Upper lobe of right lung (tissue), 1 donor: ENCODE measurements at regions not wholly inside any gene's neighbourhood (a gene's known extent, or its start where the extent isn't known, plus 50 kb on each side); places are given as distances from the start of the nearest gene placed in this dataset.
"Not testable (repeated sequence)": the region's sequence is repeated elsewhere in the genome, so short reads cannot be mapped to it uniquely, and the experiment has no call there.

Experiments
- ATAC-seq: fragments of 200-7000 bp; cut with Tn5 transposase; one replicate; pipeline ENCODE4 v1.9.1; 2020; ENCODE audit warnings: mild to moderate bottlenecking, moderate library complexity
- DNase-seq: peaks from one replicate; pipeline ENCODE4 v3.0.0-alpha.2; 2020
- H3K27ac ChIP-seq: fragments of 200-600 bp; one replicate; pipeline ENCODE4 v1.8.0; 2022
- H3K27me3 ChIP-seq: fragments of 200-600 bp; one replicate; pipeline ENCODE4 v1.8.0; 2022; ENCODE audit warnings: mild to moderate bottlenecking
- H3K36me3 ChIP-seq: fragments of 200-600 bp; one replicate; pipeline ENCODE4 v1.8.0; 2022
- H3K4me1 ChIP-seq: fragments of 200-600 bp; one replicate; pipeline ENCODE4 v1.8.0; 2022
- H3K4me3 ChIP-seq: fragments of 200-600 bp; one replicate; pipeline ENCODE4 v1.8.0; 2022; ENCODE audit warnings: mild to moderate bottlenecking
- H3K9me3 ChIP-seq: fragments of 200-600 bp; one replicate; pipeline ENCODE4 v1.8.0; 2022
- intact Hi-C: fragments of 100-400 bp; cut with DNase I; formaldehyde crosslinking; loops from one replicate; pipeline ENCODE4 v1.11.0; 2022
- TF ChIP-seq, protein P1 (sequence below): fragments of 200-600 bp; IDR thresholded peaks from one replicate; pipeline ENCODE4 v1.8.0; 2022; ENCODE audit warnings: antibody characterized with exemption
- donor health status: DM: no; HTN: yes; CAD: no; lungs with severe emphysema.

- H3K27ac ChIP-seq, result no peak overlapping the region
Observed at GRCh38 chr4:187084701-187085100, 361.0 kb upstream of the FAT1 start.

DNA sequence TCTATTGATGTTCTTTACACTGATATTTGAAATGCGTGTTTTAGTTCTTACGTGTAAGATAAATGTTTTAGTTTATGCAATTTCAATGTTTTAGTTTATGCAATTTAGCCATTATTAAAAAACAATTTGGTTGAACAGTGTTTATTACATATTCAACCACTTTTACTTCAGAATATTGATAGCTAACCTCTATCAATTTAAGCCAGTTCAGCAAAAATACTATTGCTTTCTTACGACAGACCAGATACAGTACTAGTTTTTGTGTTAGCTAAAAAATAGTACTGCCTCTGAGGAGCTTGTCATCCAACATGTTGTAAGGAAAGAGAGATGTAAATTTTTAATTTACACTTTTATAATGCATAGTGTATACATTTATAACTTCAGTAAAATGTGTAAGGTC, 361.7 kb upstream of the FAT1 start:
- no peak for ATAC-seq

More at GRCh38 chr4:187084701-187085100, 361.0 kb upstream of the FAT1 start:
- Histone ChIP-seq H3K4me3 (no peak overlapping the region), H3K36me3 (no peaks in the 10 kb centered on the region), H3K27me3 (no peaks in the 10 kb centered on the region), H3K9me3 (no peaks in the 10 kb centered on the region), H3K4me1 (no peaks in the 10 kb centered on the region)
- no peak for DNase-seq
- ATAC-seq, result no peak
- intact Hi-C loops, result no loop called here
- TF ChIP-seq, protein P1, sequence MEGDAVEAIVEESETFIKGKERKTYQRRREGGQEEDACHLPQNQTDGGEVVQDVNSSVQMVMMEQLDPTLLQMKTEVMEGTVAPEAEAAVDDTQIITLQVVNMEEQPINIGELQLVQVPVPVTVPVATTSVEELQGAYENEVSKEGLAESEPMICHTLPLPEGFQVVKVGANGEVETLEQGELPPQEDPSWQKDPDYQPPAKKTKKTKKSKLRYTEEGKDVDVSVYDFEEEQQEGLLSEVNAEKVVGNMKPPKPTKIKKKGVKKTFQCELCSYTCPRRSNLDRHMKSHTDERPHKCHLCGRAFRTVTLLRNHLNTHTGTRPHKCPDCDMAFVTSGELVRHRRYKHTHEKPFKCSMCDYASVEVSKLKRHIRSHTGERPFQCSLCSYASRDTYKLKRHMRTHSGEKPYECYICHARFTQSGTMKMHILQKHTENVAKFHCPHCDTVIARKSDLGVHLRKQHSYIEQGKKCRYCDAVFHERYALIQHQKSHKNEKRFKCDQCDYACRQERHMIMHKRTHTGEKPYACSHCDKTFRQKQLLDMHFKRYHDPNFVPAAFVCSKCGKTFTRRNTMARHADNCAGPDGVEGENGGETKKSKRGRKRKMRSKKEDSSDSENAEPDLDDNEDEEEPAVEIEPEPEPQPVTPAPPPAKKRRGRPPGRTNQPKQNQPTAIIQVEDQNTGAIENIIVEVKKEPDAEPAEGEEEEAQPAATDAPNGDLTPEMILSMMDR, result no peak

GRCh38 chr4:187086151-187086550, 362.5 kb upstream of the FAT1 start:
- Histone ChIP-seq H3K27ac (no peak overlapping the region), H3K4me1 (no peaks in the 10 kb centered on the region), H3K9me3 (no peaks in the 10 kb centered on the region), H3K36me3 (no peaks in the 10 kb centered on the region), H3K4me3 (no peak overlapping the region), H3K27me3 (no peaks in the 10 kb centered on the region)
- ATAC-seq (no peak), DNase-seq (no peak)
- intact Hi-C loops, result no loop called here
- TF ChIP-seq, protein P1, result no peak

More for the DNA sequence above, 361.7 kb upstream of the FAT1 start:
- Histone ChIP-seq H3K27ac (no peak overlapping the region), H3K4me1 (no peaks in the 10 kb centered on the region), H3K4me3 (no peak overlapping the region), H3K27me3 (no peaks in the 10 kb centered on the region), H3K36me3 (no peaks in the 10 kb centered on the region), H3K9me3 (no peaks in the 10 kb centered on the region)
- intact Hi-C loops, result no loop called here
- TF ChIP-seq, protein P1, result no peak
- DNase-seq, result no peak

- Histone ChIP-seq H3K4me1 (no peaks in the 10 kb centered on the region), H3K9me3 (no peaks in the 10 kb centered on the region), H3K27ac (no peak overlapping the region), H3K4me3 (no peak overlapping the region), H3K27me3 (no peaks in the 10 kb centered on the region), H3K36me3 (no peaks in the 10 kb centered on the region)
- TF ChIP-seq, protein P1, result no peak
- ATAC-seq, result no peak
- intact Hi-C loops, result no loop called here
- no peak for DNase-seq
Observed at GRCh38 chr4:187088070-187088799, 364.6 kb upstream of the FAT1 start.

- intact Hi-C loops, result no loop called here
- ATAC-seq (no peak), DNase-seq (no peak)
- no peaks in the 10 kb centered on the region for H3K4me1 ChIP-seq
- no peaks in the 10 kb centered on the region for H3K9me3 ChIP-seq
- H3K27ac ChIP-seq, result no peak overlapping the region
- H3K4me3 ChIP-seq, result no peak overlapping the region
- H3K36me3 ChIP-seq, result no peaks in the 10 kb centered on the region
- TF ChIP-seq, protein P1, result no peak
- no peaks in the 10 kb centered on the region for H3K27me3 ChIP-seq
Observed at GRCh38 chr4:187090401-187090800, 366.7 kb upstream of the FAT1 start.

- H3K27ac ChIP-seq, H3K36me3 ChIP-seq, H3K4me3 ChIP-seq, DNase-seq, H3K27me3 ChIP-seq, H3K4me1 ChIP-seq, intact Hi-C loops, ATAC-seq, H3K9me3 ChIP-seq: not testable (repeated sequence)
Observed at GRCh38 chr4:187090832-187091231, 367.2 kb upstream of the FAT1 start.
